CD4-positive, CD25-positive, alpha-beta regulatory T cell (primary cell): ENCODE measurements at regions not wholly inside any gene's neighbourhood (a gene's known extent, or its start where the extent isn't known, plus 50 kb on each side); places are given as distances from the start of the nearest gene placed in this dataset.

Experiments used
- ATAC-seq, 2 donors: fragments of 150-1000 bp; cut with Tn5 transposase; one replicate each; pipeline ENCODE4 v1.10.0; 2021; ENCODE audit warnings: low read depth in 2 of 2, moderate number of reproducible peaks in 2 of 2, moderate library complexity in 1 of 2
- DNase-seq, 3 donors: peaks; one replicate each; pipeline versions ENCODE4 v3.0.0 to v3.0.0-alpha.2; 2012 to 2022; ENCODE audit warnings: mixed read lengths in 1 of 3
- H3K27ac ChIP-seq: one replicate; pipeline ENCODE4 v1.7.0; 2013; ENCODE audit warnings: mild to moderate bottlenecking, low read length; ENCODE audit not compliant: insufficient read depth, poor library complexity, severe bottlenecking
- H3K27me3 ChIP-seq: one replicate; pipeline ENCODE4 v1.7.0; 2013; ENCODE audit warnings: low read length; ENCODE audit not compliant: control insufficient read depth, insufficient read depth
- H3K36me3 ChIP-seq: one replicate; pipeline ENCODE4 v1.7.0; 2013; ENCODE audit warnings: mild to moderate bottlenecking, low read length, moderate library complexity; ENCODE audit not compliant: control insufficient read depth, insufficient read depth
- H3K4me1 ChIP-seq: 2 replicates; pipeline ENCODE4 v1.7.0; 2013; ENCODE audit warnings: mild to moderate bottlenecking, low read length; ENCODE audit not compliant: insufficient read depth, control insufficient read depth, poor library complexity, severe bottlenecking
- H3K4me3 ChIP-seq: one replicate; pipeline ENCODE4 v1.7.0; 2013; ENCODE audit warnings: low read depth, mild to moderate bottlenecking, low read length, moderate library complexity
- H3K9me3 ChIP-seq, 2 experiments: 1 replicate in 1 of 2; 2 replicates in 1 of 2; pipeline ENCODE4 v1.7.0; 2013; ENCODE audit warnings: low read length in 2 of 2, mild to moderate bottlenecking in 1 of 2, moderate library complexity in 1 of 2; ENCODE audit not compliant: control insufficient read depth in 2 of 2
- H3K27ac Mint-ChIP-seq, 3 donors: one replicate each; pipeline ENCODE4 v1.8.0; 2020 to 2022; ENCODE audit warnings: mild to moderate bottlenecking in 3 of 3, mixed read lengths in 3 of 3, moderate library complexity in 2 of 3
- H3K27me3 Mint-ChIP-seq: one replicate; pipeline ENCODE4 v1.8.0; 2022; ENCODE audit warnings: mild to moderate bottlenecking, mixed read lengths
- H3K36me3 Mint-ChIP-seq: one replicate; pipeline ENCODE4 v1.8.0; 2020; ENCODE audit warnings: mixed read lengths
- H3K4me1 Mint-ChIP-seq, 4 donors: one replicate each; pipeline ENCODE4 v1.8.0; 2020 to 2022; ENCODE audit warnings: mixed read lengths in 4 of 4, mild to moderate bottlenecking in 1 of 4
- H3K4me3 Mint-ChIP-seq, 4 donors: one replicate each; pipeline ENCODE4 v1.8.0; 2020 to 2022; ENCODE audit warnings: mild to moderate bottlenecking in 4 of 4, mixed read lengths in 4 of 4, moderate library complexity in 3 of 4
- H3K9me3 Mint-ChIP-seq, 7 donors: one replicate each; pipeline ENCODE4 v1.8.0; 2020 to 2022; ENCODE audit warnings: mixed read lengths in 7 of 7, mild to moderate bottlenecking in 3 of 7, moderate library complexity in 2 of 7

DNA sequence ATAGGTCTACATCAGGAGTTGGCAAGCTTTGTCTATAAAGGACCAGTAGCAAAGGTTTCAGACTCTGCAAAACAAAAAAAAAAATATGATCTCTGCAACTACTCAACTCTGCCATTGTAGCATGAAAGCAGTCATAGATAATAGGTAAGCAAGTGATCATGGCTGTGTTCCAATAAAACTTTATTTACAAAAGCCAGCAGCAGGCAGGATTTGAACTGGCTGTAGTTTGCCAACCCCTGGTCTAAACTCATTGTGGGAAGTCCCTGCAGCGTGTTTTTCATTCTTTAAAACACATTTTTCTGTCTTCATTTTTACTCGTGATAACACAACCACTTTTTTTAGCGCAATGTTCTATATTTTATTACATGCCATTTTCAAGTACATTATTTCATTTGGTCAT lies 127.5 kb upstream of the COX10 start:
- Mint-ChIP-seq H3K27me3 (no peaks in the 10 kb centered on the region), H3K4me1 (peaks cover 0 to 5% (median 0%) of the 10 kb centered on the region in 4 donors), H3K27ac (no peak overlapping the region), H3K9me3 (peaks cover 0 to 10% (median 7%) of the 10 kb centered on the region in 7 donors), H3K36me3 (peaks cover 17% of the 10 kb centered on the region), H3K4me3 (no peak overlapping the region)
- H3K4me1 ChIP-seq = no peaks in the 10 kb centered on the region
- no peaks in the 10 kb centered on the region for H3K36me3 ChIP-seq
- no peak overlapping the region for H3K4me3 ChIP-seq
- no peak for ATAC-seq
- H3K27me3 ChIP-seq = no peaks in the 10 kb centered on the region
- peaks cover 0 to 4% of the 10 kb centered on the region in 2 experiments for H3K9me3 ChIP-seq
- no peak for DNase-seq
- H3K27ac ChIP-seq = no peak overlapping the region

DNA sequence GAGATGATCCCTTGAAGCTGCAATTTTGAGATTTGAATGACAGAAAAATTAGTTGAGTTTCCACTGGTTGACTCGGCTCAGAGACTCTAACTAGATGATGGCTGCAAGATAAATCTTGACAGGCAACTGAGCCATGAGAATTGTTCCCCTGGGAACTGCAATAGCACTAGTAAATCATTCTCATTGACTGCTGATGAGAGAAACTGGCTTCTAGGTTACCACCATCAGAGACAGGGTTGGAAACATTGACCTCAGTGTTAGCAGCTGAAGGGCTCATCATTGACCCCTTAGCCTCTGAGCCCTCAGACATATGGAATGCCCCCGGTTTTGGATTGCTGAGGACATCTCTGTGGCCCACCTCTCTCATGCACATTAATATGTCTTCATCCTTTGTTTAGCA lies 125.4 kb upstream of the COX10 start:
- Mint-ChIP-seq H3K4me1 (peaks cover 0 to 5% (median 0%) of the 10 kb centered on the region in 4 donors), H3K27ac (no peak overlapping the region), H3K9me3 (peaks cover 0 to 10% (median 7%) of the 10 kb centered on the region in 7 donors), H3K4me3 (no peak overlapping the region), H3K27me3 (no peaks in the 10 kb centered on the region), H3K36me3 (peaks cover 17% of the 10 kb centered on the region)
- H3K9me3 ChIP-seq = peaks cover 0 to 4% of the 10 kb centered on the region in 2 experiments
- no peak overlapping the region for H3K27ac ChIP-seq
- H3K4me3 ChIP-seq = no peak overlapping the region
- ATAC-seq (no peak), DNase-seq (no peak)
- H3K36me3 ChIP-seq = no peaks in the 10 kb centered on the region
- no peaks in the 10 kb centered on the region for H3K4me1 ChIP-seq
- no peaks in the 10 kb centered on the region for H3K27me3 ChIP-seq

DNA sequence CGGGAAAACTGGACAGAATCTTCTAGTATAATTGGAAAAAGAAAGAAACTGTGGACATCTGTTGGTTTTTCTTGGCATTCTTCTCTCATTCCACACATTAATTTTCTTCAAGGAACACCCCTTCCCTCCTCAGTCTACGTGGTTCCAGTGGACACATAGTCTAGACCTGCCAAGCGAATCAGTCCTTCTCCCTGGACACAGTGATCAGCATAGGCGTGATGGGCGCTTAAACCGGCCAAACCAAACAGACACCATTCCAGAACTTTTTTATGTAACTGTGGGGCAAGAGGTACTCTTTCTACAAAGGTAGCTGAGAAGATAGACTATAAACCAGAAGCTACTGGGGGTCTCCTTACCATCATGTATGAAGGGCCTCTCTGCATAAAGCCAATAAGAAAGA lies 121.8 kb upstream of the COX10 start:
- H3K4me3 ChIP-seq = no peak overlapping the region
- no peak overlapping the region for H3K27ac ChIP-seq
- peak overlapping the region in 1 of 3 donors; percentile 3 for H3K27ac Mint-ChIP-seq
- H3K4me3 Mint-ChIP-seq = no peak overlapping the region
- no peaks in the 10 kb centered on the region for H3K9me3 Mint-ChIP-seq
- no peaks in the 10 kb centered on the region for H3K27me3 Mint-ChIP-seq
- no peaks in the 10 kb centered on the region for H3K4me1 Mint-ChIP-seq
- no peaks in the 10 kb centered on the region for H3K27me3 ChIP-seq
- ATAC-seq (no peak), DNase-seq (no peak)
- peaks cover 4% of the 10 kb centered on the region for H3K36me3 Mint-ChIP-seq
- no peaks in the 10 kb centered on the region for H3K9me3 ChIP-seq
- no peaks in the 10 kb centered on the region for H3K36me3 ChIP-seq
- no peaks in the 10 kb centered on the region for H3K4me1 ChIP-seq

DNA sequence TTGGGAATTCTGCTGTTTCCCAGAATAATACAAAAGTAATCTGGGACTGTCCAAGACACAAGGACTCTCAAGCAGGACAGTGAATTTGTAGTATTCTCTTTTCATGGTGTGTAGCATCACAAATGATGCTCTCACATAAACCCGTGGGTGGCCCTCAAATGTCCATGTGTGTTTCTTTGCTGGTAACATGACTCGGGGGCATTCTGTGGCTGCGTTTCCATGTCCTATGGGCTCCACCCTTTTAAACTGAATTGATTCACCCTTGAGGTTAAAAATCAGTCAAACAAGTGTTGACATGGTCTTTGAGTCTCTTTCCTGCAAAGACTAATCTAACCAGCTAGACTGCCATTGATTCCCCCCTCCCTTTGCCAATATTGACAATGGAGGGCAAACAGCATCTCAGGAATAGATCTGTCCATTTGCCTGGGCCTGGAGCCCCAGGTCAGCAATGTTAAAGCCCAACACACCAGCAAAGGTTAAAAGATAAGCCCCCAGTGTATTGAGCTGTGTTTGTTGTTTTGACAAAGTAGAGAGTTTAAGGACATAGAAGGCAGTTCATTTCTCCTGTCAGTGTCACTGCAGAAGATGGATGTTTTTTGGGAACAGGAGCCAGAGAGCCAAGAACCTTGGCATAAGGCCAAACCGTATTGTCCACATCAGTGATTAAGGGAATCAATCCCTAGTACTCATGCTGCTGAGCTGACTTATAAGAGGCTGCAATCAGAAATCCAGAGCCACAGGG lies 117.1 kb upstream of the COX10 start:
- Histone ChIP-seq H3K9me3 (no peaks in the 10 kb centered on the region), H3K27ac (no peak overlapping the region), H3K4me3 (no peak overlapping the region), H3K4me1 (no peaks in the 10 kb centered on the region), H3K36me3 (no peaks in the 10 kb centered on the region), H3K27me3 (no peaks in the 10 kb centered on the region)
- H3K36me3 Mint-ChIP-seq = peaks cover 8% of the 10 kb centered on the region
- H3K27me3 Mint-ChIP-seq = no peaks in the 10 kb centered on the region
- ATAC-seq (no peak), DNase-seq (no peak)
- no peak overlapping the region for H3K27ac Mint-ChIP-seq
- H3K9me3 Mint-ChIP-seq = no peaks in the 10 kb centered on the region
- H3K4me1 Mint-ChIP-seq = no peaks in the 10 kb centered on the region
- H3K4me3 Mint-ChIP-seq = no peak overlapping the region

DNA sequence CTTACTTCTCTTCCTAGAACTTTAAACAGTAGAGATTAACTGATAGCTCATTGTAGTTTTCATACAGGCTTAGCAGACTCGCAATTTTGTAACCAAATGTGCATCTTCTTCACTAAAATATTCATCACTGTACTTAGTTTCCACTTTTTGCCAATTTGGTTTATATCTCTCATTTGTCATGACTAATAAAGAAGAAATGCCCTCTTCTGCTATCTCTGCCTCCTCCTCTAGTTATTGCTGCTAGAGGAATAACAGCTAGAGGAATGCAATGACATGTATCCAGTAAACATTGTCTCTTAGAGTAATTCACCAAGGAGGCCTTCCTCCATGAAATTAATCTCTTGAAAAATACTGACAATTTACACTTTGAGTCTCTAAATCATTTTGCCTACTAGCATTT lies 115.5 kb upstream of the COX10 start:
- no peak overlapping the region for H3K27ac Mint-ChIP-seq
- Histone ChIP-seq H3K27me3 (no peaks in the 10 kb centered on the region), H3K9me3 (no peaks in the 10 kb centered on the region), H3K4me1 (no peaks in the 10 kb centered on the region), H3K36me3 (no peaks in the 10 kb centered on the region), H3K27ac (no peak overlapping the region), H3K4me3 (no peak overlapping the region)
- no peaks in the 10 kb centered on the region for H3K4me1 Mint-ChIP-seq
- peaks cover 13% of the 10 kb centered on the region for H3K36me3 Mint-ChIP-seq
- H3K4me3 Mint-ChIP-seq = no peak overlapping the region
- no peak for ATAC-seq
- DNase-seq = no peak
- no peaks in the 10 kb centered on the region for H3K27me3 Mint-ChIP-seq
- no peaks in the 10 kb centered on the region for H3K9me3 Mint-ChIP-seq

DNA sequence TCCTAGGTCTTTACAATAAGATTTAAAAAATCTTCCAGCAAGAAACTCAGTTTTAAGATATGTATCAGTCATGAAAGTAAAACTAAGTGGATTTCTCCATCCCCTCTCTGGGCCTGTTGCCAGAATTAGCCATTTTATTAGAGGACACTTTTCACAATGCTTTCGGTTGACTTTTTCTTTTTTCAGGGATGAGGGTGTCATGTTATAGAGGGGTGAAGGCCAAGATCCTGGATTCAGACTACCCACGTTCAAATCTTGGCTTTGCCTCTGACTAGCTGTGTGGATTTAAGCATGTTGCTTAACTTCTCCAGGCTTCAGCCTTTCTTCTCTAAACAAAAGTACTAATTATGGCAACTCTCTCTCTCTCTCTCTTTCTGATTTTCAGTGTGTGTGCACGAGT lies 111.7 kb upstream of the COX10 start:
- H3K27me3 ChIP-seq = no peaks in the 10 kb centered on the region
- peaks cover 2% of the 10 kb centered on the region for H3K4me1 ChIP-seq
- DNase-seq (no peak), ATAC-seq (no peak)
- no peaks in the 10 kb centered on the region for H3K27me3 Mint-ChIP-seq
- H3K9me3 ChIP-seq = no peaks in the 10 kb centered on the region
- peaks cover 2 to 6% (median 3%) of the 10 kb centered on the region in 4 donors for H3K4me1 Mint-ChIP-seq
- peak overlapping the region in 2 of 3 donors; percentile 27 to 50 for H3K27ac Mint-ChIP-seq
- H3K4me3 ChIP-seq = no peak overlapping the region
- peaks cover 16% of the 10 kb centered on the region for H3K36me3 Mint-ChIP-seq
- no peaks in the 10 kb centered on the region for H3K9me3 Mint-ChIP-seq
- no peaks in the 10 kb centered on the region for H3K36me3 ChIP-seq
- no peak overlapping the region for H3K4me3 Mint-ChIP-seq
- no peak overlapping the region for H3K27ac ChIP-seq

DNA sequence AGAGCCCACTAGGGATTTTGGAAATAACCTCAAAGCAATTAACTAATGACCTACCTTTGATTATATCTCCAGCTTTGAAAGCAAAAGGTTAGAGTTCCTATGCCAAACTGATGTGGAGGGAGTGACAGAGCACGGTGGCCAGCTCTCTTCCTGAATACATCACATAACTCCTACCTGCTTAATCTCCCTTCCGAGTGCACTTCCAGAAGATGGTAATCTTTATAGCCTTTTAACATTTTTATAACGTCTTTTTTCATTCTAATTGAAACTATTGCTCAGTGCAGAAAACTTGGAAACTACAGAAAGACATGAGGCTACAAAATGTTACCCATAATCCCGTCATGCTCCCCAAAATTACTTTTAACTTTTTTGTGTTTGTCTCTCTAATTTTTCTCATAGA lies 110.5 kb upstream of the COX10 start:
- H3K4me3 ChIP-seq = no peak overlapping the region
- Mint-ChIP-seq H3K27ac (no peak overlapping the region), H3K27me3 (no peaks in the 10 kb centered on the region), H3K4me1 (peaks cover 7 to 11% (median 8%) of the 10 kb centered on the region in 4 donors), H3K9me3 (peaks cover 0 to 2% (median 0%) of the 10 kb centered on the region in 7 donors), H3K4me3 (no peak overlapping the region), H3K36me3 (peaks cover 17% of the 10 kb centered on the region)
- peaks cover 5% of the 10 kb centered on the region for H3K4me1 ChIP-seq
- ATAC-seq = no peak
- no peaks in the 10 kb centered on the region for H3K36me3 ChIP-seq
- no peak overlapping the region for H3K27ac ChIP-seq
- no peaks in the 10 kb centered on the region for H3K9me3 ChIP-seq
- DNase-seq = no peak
- H3K27me3 ChIP-seq = no peaks in the 10 kb centered on the region

DNA sequence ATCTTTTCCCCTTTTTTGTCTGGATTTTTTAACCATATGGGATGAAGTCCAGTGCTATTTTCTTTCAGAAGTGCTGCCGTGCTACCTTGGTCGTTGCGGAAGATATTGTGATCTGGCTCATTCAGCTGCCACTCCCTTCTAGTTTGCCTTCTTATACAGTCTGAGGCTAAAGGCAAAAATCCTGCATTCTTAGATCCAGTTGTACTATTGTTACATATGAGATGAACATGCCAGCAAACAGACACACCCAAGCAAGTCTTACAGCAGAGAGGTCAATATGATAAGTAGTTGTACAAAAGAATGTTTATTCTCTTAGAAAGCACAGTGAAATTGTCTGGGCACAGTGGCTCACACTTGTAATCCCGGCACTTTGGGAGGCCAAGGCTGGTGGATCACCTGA lies 108.0 kb upstream of the COX10 start:
- DNase-seq = no peak
- Mint-ChIP-seq H3K4me3 (no peak overlapping the region), H3K36me3 (peaks cover 8% of the 10 kb centered on the region)

More for the DNA sequence above, 108.0 kb upstream of the COX10 start:
- H3K36me3 ChIP-seq = no peaks in the 10 kb centered on the region
- H3K4me3 ChIP-seq = no peak overlapping the region
- peaks cover 5% of the 10 kb centered on the region for H3K4me1 ChIP-seq
- H3K27me3 Mint-ChIP-seq = no peaks in the 10 kb centered on the region
- H3K9me3 ChIP-seq = no peaks in the 10 kb centered on the region
- H3K9me3 Mint-ChIP-seq = peaks cover 0 to 2% (median 0%) of the 10 kb centered on the region in 7 donors
- H3K4me1 Mint-ChIP-seq = peaks cover 7 to 12% (median 10%) of the 10 kb centered on the region in 4 donors
- H3K27ac Mint-ChIP-seq = no peak overlapping the region
- ATAC-seq = no peak
- no peaks in the 10 kb centered on the region for H3K27me3 ChIP-seq
- H3K27ac ChIP-seq = no peak overlapping the region
